ENCODE measurements at regions not wholly inside any gene's neighbourhood (a gene's known extent, or its start where the extent isn't known, plus 50 kb on each side); places are given as distances from the start of the nearest gene placed in this dataset.

DNA sequence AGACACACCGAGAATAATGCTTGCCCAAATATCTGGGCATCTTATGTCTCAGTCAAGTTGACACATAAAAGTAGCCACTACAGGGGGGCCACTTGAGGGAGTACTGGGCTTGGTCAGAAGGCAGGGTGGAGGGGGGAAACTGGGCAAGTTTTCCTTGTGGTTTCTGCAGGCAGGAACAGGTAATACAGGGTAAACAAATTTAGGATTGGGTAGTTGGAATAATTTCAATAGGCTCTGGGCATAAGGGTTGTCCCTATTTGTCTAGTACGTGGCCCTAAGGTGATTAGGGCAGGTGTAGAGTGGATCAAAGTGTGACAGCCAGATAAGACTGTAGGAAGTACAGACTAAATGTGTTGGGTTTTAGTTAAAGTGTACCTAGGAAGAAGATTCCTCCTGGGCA lies 353.1 kb downstream of the TLE4 start:
- no peak overlapping the region for H3K4me3 ChIP-seq (ENCODE audit: control insufficient read depth in 2 of 3, extremely low read depth in 1 of 3, insufficient read depth in 2 of 3, low read depth in 1 of 3, low read length in 3 of 3)
- H2AFZ ChIP-seq (ENCODE audit: control insufficient read depth, low read length), result no peak overlapping the region
- H3K27ac ChIP-seq (ENCODE audit: control insufficient read depth, insufficient read depth, low read length), result no peak overlapping the region
- no peaks in the 10 kb centered on the region for H3K9me1 ChIP-seq (ENCODE audit: control insufficient read depth, extremely low read depth, insufficient read depth, low read length)
- no peak overlapping the region for H3K9ac ChIP-seq (ENCODE audit: control insufficient read depth, extremely low read depth, insufficient read depth, low read length)
- no peaks in the 10 kb centered on the region for H3K27me3 ChIP-seq (ENCODE audit: control insufficient read depth, extremely low read depth, insufficient read depth, low read length)
- no peak overlapping the region for H3K4me2 ChIP-seq (ENCODE audit: control insufficient read depth, extremely low read depth, insufficient read depth, low read depth, low read length)
- no peaks in the 10 kb centered on the region for H4K20me1 ChIP-seq (ENCODE audit: control insufficient read depth, extremely low read depth, insufficient read depth, low read length)
- H3K4me1 ChIP-seq (ENCODE audit: control insufficient read depth, extremely low read depth, insufficient read depth, low read length), result no peaks in the 10 kb centered on the region
- H3K9me3 ChIP-seq (ENCODE audit: control insufficient read depth, low read depth, low read length), result no peaks in the 10 kb centered on the region
- no peak for FAIRE-seq
- H3K36me3 ChIP-seq (ENCODE audit: control insufficient read depth in 2 of 2, extremely low read depth in 1 of 2, insufficient read depth in 2 of 2, low read length in 2 of 2), result no peaks in the 10 kb centered on the region
- dilution Hi-C loops (cut with MboI; ENCODE audit: extremely low pct_ligation_motif_present, low sequenced_read_pairs), result no loop called here
- no peak for TF ChIP-seq CTCF (optimal IDR thresholded peaks at IDR 0.05 in 1 of 3, IDR thresholded peaks at IDR 0.05 in 1 of 3, conservative IDR thresholded peaks at IDR 0.05 in 1 of 3; ENCODE audit: extremely low read depth in 1 of 3, insufficient read depth in 2 of 3, low read length in 3 of 3)
- no peak for TF ChIP-seq EZH2 (IDR thresholded peaks at IDR 0.05; ENCODE audit: low read length)
- H3K79me2 ChIP-seq (ENCODE audit: control insufficient read depth, insufficient read depth, low read length), result no peaks in the 10 kb centered on the region
- DNase-seq (ENCODE audit: low read depth, low spot score), result no peak

- FAIRE-seq (no peak), DNase-seq (ENCODE audit: low read depth, low spot score) (no peak)
- no peaks in the 10 kb centered on the region for H3K27me3 ChIP-seq (ENCODE audit: control insufficient read depth, extremely low read depth, insufficient read depth, low read length)
- H3K9me3 ChIP-seq (ENCODE audit: control insufficient read depth, low read depth, low read length), result no peaks in the 10 kb centered on the region
- H3K36me3 ChIP-seq (ENCODE audit: control insufficient read depth in 2 of 2, extremely low read depth in 1 of 2, insufficient read depth in 2 of 2, low read length in 2 of 2), result no peaks in the 10 kb centered on the region
- H3K4me1 ChIP-seq (ENCODE audit: control insufficient read depth, extremely low read depth, insufficient read depth, low read length), result no peaks in the 10 kb centered on the region
- no peak overlapping the region for H3K9ac ChIP-seq (ENCODE audit: control insufficient read depth, extremely low read depth, insufficient read depth, low read length)
- no peaks in the 10 kb centered on the region for H4K20me1 ChIP-seq (ENCODE audit: control insufficient read depth, extremely low read depth, insufficient read depth, low read length)
- H3K9me1 ChIP-seq (ENCODE audit: control insufficient read depth, extremely low read depth, insufficient read depth, low read length), result no peaks in the 10 kb centered on the region
- no peak overlapping the region for H3K27ac ChIP-seq (ENCODE audit: control insufficient read depth, insufficient read depth, low read length)
- H3K4me2 ChIP-seq (ENCODE audit: control insufficient read depth, extremely low read depth, insufficient read depth, low read depth, low read length), result no peak overlapping the region
- TF ChIP-seq CTCF (optimal IDR thresholded peaks at IDR 0.05 in 1 of 3, IDR thresholded peaks at IDR 0.05 in 1 of 3, conservative IDR thresholded peaks at IDR 0.05 in 1 of 3; ENCODE audit: extremely low read depth in 1 of 3, insufficient read depth in 2 of 3, low read length in 3 of 3), result no peak
- TF ChIP-seq EZH2 (IDR thresholded peaks at IDR 0.05; ENCODE audit: low read length), result no peak
- dilution Hi-C loops (cut with MboI; ENCODE audit: extremely low pct_ligation_motif_present, low sequenced_read_pairs), result no loop called here
- H3K79me2 ChIP-seq (ENCODE audit: control insufficient read depth, insufficient read depth, low read length), result no peaks in the 10 kb centered on the region
- no peak overlapping the region for H3K4me3 ChIP-seq (ENCODE audit: control insufficient read depth in 2 of 3, extremely low read depth in 1 of 3, insufficient read depth in 2 of 3, low read depth in 1 of 3, low read length in 3 of 3)
- H2AFZ ChIP-seq (ENCODE audit: control insufficient read depth, low read length), result no peak overlapping the region
Observed at GRCh38 chr9:79917421-79917820, 345.7 kb downstream of the TLE4 start.
